Muscle of leg (tissue), 3 donors: ENCODE measurements at regions not wholly inside any gene's neighbourhood (a gene's known extent, or its start where the extent isn't known, plus 50 kb on each side); places are given as distances from the start of the nearest gene placed in this dataset.

Experiments
- DNase-seq: peaks from one replicate; pipeline ENCODE4 v3.0.0; 2013
- H3K27ac ChIP-seq: one replicate; pipeline ENCODE4 v1.5.1; 2013; ENCODE audit warnings: mild to moderate bottlenecking, low read length, control low read depth
- H3K27me3 ChIP-seq: one replicate; pipeline ENCODE4 v1.6.1; 2013; ENCODE audit warnings: low read length; ENCODE audit not compliant: control insufficient read depth, insufficient read depth
- H3K36me3 ChIP-seq: one replicate; pipeline ENCODE4 v1.6.1; 2013; ENCODE audit warnings: low read length; ENCODE audit not compliant: control insufficient read depth, insufficient read depth
- H3K4me1 ChIP-seq: one replicate; pipeline ENCODE4 v1.6.1; 2013; ENCODE audit warnings: low read length; ENCODE audit not compliant: control insufficient read depth, insufficient read depth
- H3K4me3 ChIP-seq: one replicate; pipeline ENCODE4 v1.5.1; 2013; ENCODE audit warnings: low read length, control low read depth
- H3K9me3 ChIP-seq: replicated peaks from 2 replicates; pipeline ENCODE4 v1.6.1; 2013; ENCODE audit warnings: low read depth, low read length; ENCODE audit not compliant: control insufficient read depth
- WGBS: methylation state at CpG from one replicate; pipeline ENCODE4 v1.1.5; 2013; ENCODE audit warnings: missing lambda C conversion rate; ENCODE audit not compliant: insufficient coverage; 5-methylcytosine and 5-hydroxymethylcytosine counted together

- Histone ChIP-seq H3K4me1 (no peaks in the 10 kb centered on the region), H3K36me3 (no peaks in the 10 kb centered on the region), H3K4me3 (no peak overlapping the region), H3K27me3 (no peaks in the 10 kb centered on the region), H3K27ac (no peak overlapping the region), H3K9me3 (no peaks in the 10 kb centered on the region)
- no peak for DNase-seq
- WGBS: 60% methylated on average over 1 of the region's 1 CpG
Measured at GRCh38 chr6:90939906-90940305, 353.0 kb upstream of the MAP3K7 start.

- Histone ChIP-seq H3K4me3 (no peak overlapping the region), H3K36me3 (no peaks in the 10 kb centered on the region), H3K27ac (no peak overlapping the region), H3K4me1 (no peaks in the 10 kb centered on the region), H3K27me3 (no peaks in the 10 kb centered on the region), H3K9me3 (no peaks in the 10 kb centered on the region)
- no peak for DNase-seq
Measured at GRCh38 chr6:90938122-90938521, 351.2 kb upstream of the MAP3K7 start.

- DNase-seq: no peak
- 57% methylated on average over 3 of the region's 5 CpGs for WGBS
- no peaks in the 10 kb centered on the region for H3K9me3 ChIP-seq
- no peaks in the 10 kb centered on the region for H3K36me3 ChIP-seq
- no peaks in the 10 kb centered on the region for H3K4me1 ChIP-seq
- no peak overlapping the region for H3K27ac ChIP-seq
- no peaks in the 10 kb centered on the region for H3K27me3 ChIP-seq
- H3K4me3 ChIP-seq: no peak overlapping the region
Measured at GRCh38 chr6:90936286-90936685, 349.4 kb upstream of the MAP3K7 start.

DNA sequence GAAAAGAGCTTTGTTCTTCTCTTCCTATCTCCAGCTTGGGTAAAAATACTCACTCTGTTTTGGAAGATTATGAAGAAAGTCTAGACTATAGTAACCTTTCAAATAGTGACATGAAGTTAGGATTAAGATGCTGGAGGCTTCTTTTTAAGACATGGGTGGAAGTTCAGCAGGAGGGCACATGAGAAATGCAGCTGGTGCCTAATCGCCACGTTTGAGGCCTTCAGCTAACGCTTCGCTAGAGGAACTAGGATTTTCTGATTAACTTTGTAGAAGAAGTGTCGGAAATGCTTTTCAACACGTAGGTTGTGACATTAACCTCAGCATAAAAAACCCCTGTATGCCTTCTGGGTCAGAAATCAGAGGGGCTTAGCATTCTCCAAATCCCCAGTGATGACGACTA lies 348.1 kb upstream of the MAP3K7 start:
- Histone ChIP-seq H3K9me3 (no peaks in the 10 kb centered on the region), H3K4me1 (no peaks in the 10 kb centered on the region), H3K36me3 (no peaks in the 10 kb centered on the region), H3K27ac (no peak overlapping the region), H3K4me3 (no peak overlapping the region), H3K27me3 (no peaks in the 10 kb centered on the region)
- WGBS: 40% methylated on average over 2 of the region's 7 CpGs
- no peak for DNase-seq

DNA sequence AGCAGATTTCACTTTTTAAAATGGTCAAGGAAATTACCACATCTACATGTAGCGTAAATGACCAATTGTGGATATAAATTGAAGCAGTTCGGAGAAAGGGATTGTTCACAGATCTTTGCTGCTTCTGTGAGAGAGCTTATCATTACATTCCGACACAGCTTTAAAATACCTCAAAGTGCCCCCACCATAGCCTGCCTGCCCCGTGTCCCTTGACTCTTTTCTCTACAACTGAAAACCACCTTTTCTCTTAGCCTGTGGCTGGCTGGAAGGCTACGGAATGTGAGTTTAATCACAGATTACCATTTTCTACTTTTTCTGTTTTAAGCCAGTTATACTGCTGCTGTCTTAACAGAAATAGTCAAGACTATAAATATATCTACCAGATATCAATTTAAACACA lies 347.2 kb upstream of the MAP3K7 start:
- Histone ChIP-seq H3K27me3 (no peaks in the 10 kb centered on the region), H3K4me1 (no peaks in the 10 kb centered on the region), H3K4me3 (no peak overlapping the region), H3K27ac (no peak overlapping the region), H3K9me3 (no peaks in the 10 kb centered on the region), H3K36me3 (no peaks in the 10 kb centered on the region)
- no peak for DNase-seq
- WGBS: no CpG with 5 or more reads among the region's 5 CpGs

DNA sequence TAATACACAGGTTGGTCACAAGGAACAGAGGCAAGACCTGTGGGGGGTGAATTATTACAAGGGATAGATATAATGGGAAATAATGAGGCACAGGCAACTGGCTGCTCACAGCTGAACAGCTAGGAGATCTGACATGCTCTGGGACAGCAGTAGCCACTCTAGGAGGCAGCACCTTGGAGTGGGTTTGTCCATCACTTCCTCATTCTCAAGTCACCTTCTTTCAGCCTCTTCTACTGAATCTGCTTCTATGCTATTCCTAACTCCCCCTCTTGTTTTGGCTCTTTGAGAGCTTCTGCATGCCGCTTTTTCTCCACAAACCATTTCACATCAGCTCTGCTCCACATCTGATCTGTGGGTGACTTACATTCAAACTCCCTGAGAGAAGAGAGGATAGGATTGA lies 345.5 kb upstream of the MAP3K7 start:
- Histone ChIP-seq H3K27ac (no peak overlapping the region), H3K4me3 (no peak overlapping the region), H3K27me3 (no peaks in the 10 kb centered on the region), H3K36me3 (no peaks in the 10 kb centered on the region), H3K4me1 (no peaks in the 10 kb centered on the region), H3K9me3 (no peaks in the 10 kb centered on the region)
- no peak for DNase-seq
- no CpG with 5 or more reads among the region's 1 CpG for WGBS

DNA sequence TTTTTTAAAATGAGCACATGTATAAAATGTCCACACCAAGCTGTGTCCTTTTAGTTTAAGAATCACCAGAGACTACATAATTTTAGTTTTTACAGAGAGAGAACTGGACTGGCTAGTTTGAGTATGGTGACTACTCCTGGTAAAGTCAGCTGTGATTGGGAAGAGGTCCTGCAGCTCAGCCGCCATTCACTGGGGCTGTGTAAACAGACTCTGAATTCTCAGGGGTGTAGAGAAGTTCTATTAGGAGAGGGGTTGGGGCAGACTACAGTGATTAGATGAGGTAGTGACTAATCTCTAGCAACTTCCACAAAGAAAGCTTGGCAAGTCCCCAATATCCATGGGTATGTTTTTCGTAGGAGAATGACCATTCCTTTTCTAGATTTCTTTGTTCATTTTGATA lies 341.2 kb upstream of the MAP3K7 start:
- no peaks in the 10 kb centered on the region for H3K27me3 ChIP-seq
- H3K4me3 ChIP-seq: no peak overlapping the region
- no peak overlapping the region for H3K27ac ChIP-seq
- H3K36me3 ChIP-seq: no peaks in the 10 kb centered on the region
- DNase-seq: no peak
- H3K9me3 ChIP-seq: no peaks in the 10 kb centered on the region
- 80% methylated on average over 1 of the region's 2 CpGs for WGBS
- no peaks in the 10 kb centered on the region for H3K4me1 ChIP-seq

GRCh38 chr6:90925726-90926125 lies 338.9 kb upstream of the MAP3K7 start:
- 81% methylated on average over 2 of the region's 4 CpGs for WGBS
- no peak overlapping the region for H3K27ac ChIP-seq
- DNase-seq: no peak
- no peaks in the 10 kb centered on the region for H3K9me3 ChIP-seq
- H3K4me3 ChIP-seq: no peak overlapping the region
- H3K4me1 ChIP-seq: no peaks in the 10 kb centered on the region
- H3K36me3 ChIP-seq: no peaks in the 10 kb centered on the region
- no peaks in the 10 kb centered on the region for H3K27me3 ChIP-seq

DNA sequence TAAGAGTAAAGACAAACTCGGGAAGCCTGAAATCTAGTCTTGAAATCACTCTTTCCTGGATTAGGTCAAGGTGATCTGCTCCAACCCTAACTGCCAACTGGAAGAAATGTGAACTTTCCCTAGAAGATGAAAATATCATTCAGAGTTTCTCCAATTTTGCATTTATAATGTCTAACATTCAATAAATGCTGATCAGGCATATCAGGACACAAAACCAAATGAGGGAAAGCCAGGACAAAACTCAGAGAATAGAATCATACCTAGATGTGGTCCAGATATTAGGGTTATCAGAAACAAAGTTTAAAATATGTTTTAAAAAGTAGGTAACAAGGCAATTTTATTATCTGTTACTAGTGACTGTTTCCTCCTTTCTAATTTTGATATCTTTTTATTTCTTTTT lies 335.5 kb upstream of the MAP3K7 start:
- H3K27me3 ChIP-seq: no peaks in the 10 kb centered on the region
- no peak overlapping the region for H3K4me3 ChIP-seq
- no peaks in the 10 kb centered on the region for H3K4me1 ChIP-seq
- DNase-seq: no peak
- no peaks in the 10 kb centered on the region for H3K9me3 ChIP-seq
- H3K36me3 ChIP-seq: no peaks in the 10 kb centered on the region
- WGBS: no CpG with 5 or more reads among the region's 1 CpG
- H3K27ac ChIP-seq: no peak overlapping the region

DNA sequence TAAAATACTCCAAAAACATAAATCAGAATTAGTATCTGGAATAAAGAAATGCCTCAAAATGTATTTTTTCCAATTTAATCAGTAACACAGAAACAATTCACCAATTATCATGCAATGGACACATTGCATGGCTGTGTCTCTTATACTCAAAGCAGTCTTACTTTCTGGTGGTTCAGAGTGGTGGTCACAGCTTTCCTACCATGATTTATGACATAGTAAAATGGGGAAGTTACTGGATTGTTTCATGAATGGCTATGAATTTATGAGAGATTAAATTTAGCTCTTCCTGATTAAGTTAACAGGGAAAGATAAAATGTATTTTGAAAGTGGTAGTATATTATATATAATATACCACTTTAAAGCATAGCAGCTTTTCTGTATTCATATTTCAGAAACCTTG lies 331.5 kb upstream of the MAP3K7 start:
- Histone ChIP-seq H3K9me3 (no peaks in the 10 kb centered on the region), H3K27me3 (no peaks in the 10 kb centered on the region), H3K4me1 (no peaks in the 10 kb centered on the region), H3K27ac (no peak overlapping the region), H3K4me3 (no peak overlapping the region), H3K36me3 (no peaks in the 10 kb centered on the region)
- DNase-seq: no peak

DNA sequence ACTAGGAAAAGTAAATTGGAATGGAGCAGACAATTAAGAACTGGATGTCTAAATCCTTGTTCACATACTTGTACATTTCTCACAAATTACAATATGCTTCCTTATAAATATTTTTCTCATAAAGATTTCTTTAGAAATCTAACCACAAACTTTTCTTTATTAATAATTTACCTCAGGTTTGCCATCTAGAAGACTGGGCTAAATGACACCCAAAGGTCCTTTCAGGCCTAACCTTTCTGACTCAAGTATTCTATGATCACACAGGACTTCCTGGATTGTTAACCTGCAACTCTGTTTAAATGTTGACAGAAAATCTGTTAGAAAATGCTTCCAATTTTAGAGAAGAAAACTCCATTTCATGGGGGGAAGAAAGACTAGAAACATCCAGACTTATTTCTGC lies 330.5 kb upstream of the MAP3K7 start:
- H3K9me3 ChIP-seq: no peaks in the 10 kb centered on the region
- H3K4me3 ChIP-seq: no peak overlapping the region
- H3K4me1 ChIP-seq: no peaks in the 10 kb centered on the region
- DNase-seq: no peak
- H3K27me3 ChIP-seq: no peaks in the 10 kb centered on the region
- H3K27ac ChIP-seq: no peak overlapping the region
- no peaks in the 10 kb centered on the region for H3K36me3 ChIP-seq
